Rectal smooth muscle tissue (tissue), 1 donor: ENCODE measurements at regions not wholly inside any gene's neighbourhood (a gene's known extent, or its start where the extent isn't known, plus 50 kb on each side); places are given as distances from the start of the nearest gene placed in this dataset.
"Not testable (repeated sequence)": the region's sequence is repeated elsewhere in the genome, so short reads cannot be mapped to it uniquely, and the experiment has no call there.

ENCODE experiments used
- H3K27ac ChIP-seq: one replicate; pipeline ENCODE4 v1.7.0; 2013; ENCODE audit warnings: low read depth, low read length, inconsistent platforms
- H3K27me3 ChIP-seq: one replicate; pipeline ENCODE4 v1.7.0; 2013; ENCODE audit warnings: low read length; ENCODE audit not compliant: control insufficient read depth, insufficient read depth
- H3K36me3 ChIP-seq: one replicate; pipeline ENCODE4 v1.7.0; 2013; ENCODE audit warnings: low read length; ENCODE audit not compliant: control insufficient read depth, insufficient read depth
- H3K4me1 ChIP-seq: one replicate; pipeline ENCODE4 v1.7.0; 2013; ENCODE audit warnings: low read length; ENCODE audit not compliant: control insufficient read depth, insufficient read depth
- H3K4me3 ChIP-seq: one replicate; pipeline ENCODE4 v1.7.0; 2013; ENCODE audit warnings: low read length
- H3K9ac ChIP-seq: one replicate; pipeline ENCODE4 v1.7.0; 2013; ENCODE audit warnings: low read length

DNA sequence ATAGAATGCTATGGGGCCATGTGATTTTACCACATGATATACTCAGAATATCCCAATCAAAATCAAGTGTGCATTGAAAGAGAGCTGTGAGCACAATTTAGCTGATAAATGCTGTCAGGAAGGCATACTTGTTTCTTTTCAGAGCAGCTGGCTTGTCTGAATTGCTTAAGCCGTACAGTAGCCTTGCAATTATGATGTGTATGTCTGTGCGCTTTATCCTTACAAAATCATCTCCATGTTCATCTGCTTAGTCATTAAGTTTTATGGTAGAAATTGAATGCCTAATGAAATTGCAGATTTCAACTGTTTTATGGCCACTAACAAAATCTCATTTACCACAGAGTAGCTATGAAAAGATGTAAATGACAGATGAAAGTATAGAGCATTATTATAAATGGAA lies 346.0 kb upstream of the DLGAP1 start:
- H3K27ac ChIP-seq, result no peak overlapping the region
- no peak overlapping the region for H3K9ac ChIP-seq
- H3K27me3 ChIP-seq, result no peaks in the 10 kb centered on the region
- no peak overlapping the region for H3K4me3 ChIP-seq
- no peaks in the 10 kb centered on the region for H3K4me1 ChIP-seq
- H3K36me3 ChIP-seq, result no peaks in the 10 kb centered on the region

DNA sequence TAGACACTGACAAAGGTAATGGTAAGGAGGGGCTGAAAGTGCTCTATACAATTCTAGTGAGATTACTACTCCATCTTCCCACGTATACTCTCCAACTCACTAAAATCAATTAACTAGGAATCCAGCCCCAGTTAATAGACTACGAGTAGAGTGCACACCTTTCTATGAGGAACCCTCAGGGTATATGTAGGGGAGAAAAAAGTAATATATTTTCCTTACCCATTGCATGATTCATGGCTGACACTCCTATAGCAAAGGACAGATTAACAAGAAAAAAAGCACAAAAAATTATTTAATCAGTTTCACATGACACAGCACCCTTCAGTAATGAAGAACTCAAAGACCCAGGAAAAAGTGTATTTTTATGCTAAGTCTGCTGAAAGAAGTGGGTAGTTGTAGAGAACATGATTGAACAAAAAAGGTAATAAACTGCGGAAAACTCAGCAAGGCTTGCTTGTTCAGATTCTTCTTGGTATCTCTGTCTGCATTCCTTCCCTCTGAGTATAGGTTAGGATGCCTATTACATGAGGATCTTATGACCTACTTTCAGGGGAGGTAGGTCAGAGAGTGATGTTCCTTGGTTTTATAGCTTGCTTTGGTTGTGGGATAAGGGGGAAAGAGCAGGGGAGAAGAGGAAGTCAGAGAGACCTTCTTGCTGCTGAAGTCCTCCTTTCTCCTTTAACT lies 342.0 kb upstream of the DLGAP1 start:
- Histone ChIP-seq H3K9ac (no peak overlapping the region), H3K27ac (no peak overlapping the region), H3K27me3 (no peaks in the 10 kb centered on the region), H3K4me3 (no peak overlapping the region), H3K4me1 (no peaks in the 10 kb centered on the region), H3K36me3 (no peaks in the 10 kb centered on the region)

DNA sequence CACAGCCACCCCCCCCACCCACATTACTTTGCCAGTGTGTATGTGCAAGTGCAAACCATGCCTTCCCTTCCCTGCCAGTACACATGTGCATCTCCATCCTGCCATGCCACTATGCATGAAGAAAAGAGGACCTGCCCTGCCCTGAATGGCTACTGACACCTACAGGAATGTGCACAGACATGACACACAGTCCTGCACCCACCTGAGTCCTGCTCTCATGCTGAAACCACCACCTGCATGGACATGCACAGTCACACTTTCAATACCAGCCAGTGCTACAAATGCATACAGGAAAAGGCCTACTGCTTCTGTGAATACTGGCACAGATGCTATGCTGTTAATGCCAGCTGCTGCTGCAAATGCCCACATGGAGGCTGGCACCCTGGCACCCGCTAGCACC lies 334.4 kb upstream of the DLGAP1 start:
- Histone ChIP-seq H3K9ac (no peak overlapping the region), H3K4me3 (no peak overlapping the region), H3K4me1 (no peaks in the 10 kb centered on the region), H3K27ac (no peak overlapping the region), H3K36me3 (no peaks in the 10 kb centered on the region), H3K27me3 (no peaks in the 10 kb centered on the region)

DNA sequence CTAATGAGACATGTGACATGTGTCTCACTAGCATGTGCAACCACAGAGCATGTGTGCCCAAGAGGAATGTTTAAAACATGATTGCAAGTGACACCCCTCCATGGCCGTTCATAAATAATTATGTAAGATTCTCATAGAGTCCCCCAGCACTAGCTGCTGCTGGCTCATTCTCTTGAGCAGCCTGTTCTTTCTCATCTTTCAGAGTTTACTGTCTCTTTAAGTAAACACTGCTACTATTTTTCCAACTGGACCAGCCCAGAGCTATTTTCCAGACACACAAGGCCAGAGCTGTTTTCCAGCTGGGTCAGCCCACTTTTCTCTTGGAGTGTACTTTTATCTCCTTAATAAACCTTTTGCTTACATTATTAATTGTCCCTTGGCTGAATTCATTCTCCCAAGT lies 326.8 kb upstream of the DLGAP1 start:
- Histone ChIP-seq H3K4me3 (no peak overlapping the region), H3K9ac (no peak overlapping the region), H3K27ac (peak overlapping the region; percentile 38), H3K4me1 (peaks cover 4% of the 10 kb centered on the region), H3K27me3 (no peaks in the 10 kb centered on the region), H3K36me3 (no peaks in the 10 kb centered on the region)

DNA sequence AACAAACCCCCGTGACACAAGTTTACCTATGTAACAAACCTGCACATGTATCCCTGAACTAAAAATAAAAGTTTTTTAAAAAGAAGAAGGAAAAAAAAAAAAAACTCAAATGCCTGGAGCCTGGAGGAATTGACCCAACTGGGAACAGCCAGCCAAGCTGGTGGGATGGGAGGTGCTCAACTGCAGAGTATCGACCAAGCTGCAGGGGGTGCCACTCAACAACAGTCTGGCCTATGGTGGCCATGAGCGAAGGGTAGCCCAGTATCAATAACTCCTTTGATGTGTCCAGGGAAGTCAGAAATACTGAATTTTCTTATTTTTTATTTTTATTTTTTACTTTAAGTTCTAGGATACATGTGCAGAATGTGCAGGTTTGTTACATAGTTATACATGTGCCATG lies 310.3 kb upstream of the DLGAP1 start:
- Histone ChIP-seq H3K36me3 (no peaks in the 10 kb centered on the region), H3K9ac (no peak overlapping the region), H3K4me1 (no peaks in the 10 kb centered on the region), H3K27me3 (no peaks in the 10 kb centered on the region), H3K27ac (no peak overlapping the region), H3K4me3 (no peak overlapping the region)

DNA sequence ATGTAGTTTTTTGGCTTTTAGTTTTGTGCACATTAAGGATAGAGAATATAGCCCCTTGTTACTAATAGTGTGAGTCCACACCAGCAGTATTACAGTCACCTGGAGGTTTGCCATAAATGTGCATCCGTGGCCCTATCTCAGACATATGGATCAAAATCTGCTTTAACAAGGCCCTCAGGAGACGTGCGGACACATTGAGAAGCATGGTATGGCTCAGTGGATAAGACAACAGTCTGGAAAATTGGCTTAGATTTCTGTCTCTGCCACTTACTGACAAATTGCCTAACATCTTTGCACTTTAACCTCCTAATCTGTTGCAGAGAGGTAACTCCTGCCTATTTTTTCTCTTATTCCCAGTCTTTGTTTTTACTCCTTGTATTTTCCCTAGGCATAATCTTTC lies 307.2 kb upstream of the DLGAP1 start:
- Histone ChIP-seq H3K27ac (no peak overlapping the region), H3K27me3 (no peaks in the 10 kb centered on the region), H3K4me3 (no peak overlapping the region), H3K9ac (no peak overlapping the region), H3K4me1 (no peaks in the 10 kb centered on the region), H3K36me3 (no peaks in the 10 kb centered on the region)

DNA sequence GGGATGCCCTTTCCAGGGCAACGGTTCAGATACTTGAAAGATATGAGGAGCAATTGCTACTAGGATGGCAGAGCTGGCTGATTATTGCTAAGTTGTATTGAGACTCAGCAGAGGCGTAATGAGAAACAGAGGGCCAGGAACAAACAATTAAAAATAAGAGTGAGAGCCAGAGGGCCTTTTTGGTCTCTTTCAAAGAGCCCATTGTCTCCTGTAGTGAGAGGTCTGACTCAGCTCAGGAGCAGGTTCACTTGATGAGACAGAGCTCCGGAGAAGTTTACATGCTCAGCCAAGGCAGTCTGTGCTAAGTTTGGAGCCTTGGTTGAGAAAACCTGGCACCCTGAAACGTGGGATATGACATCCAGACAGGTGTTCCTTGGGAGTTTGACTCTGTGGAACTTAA lies 303.9 kb upstream of the DLGAP1 start:
- no peak overlapping the region for H3K9ac ChIP-seq
- H3K36me3 ChIP-seq, result no peaks in the 10 kb centered on the region
- no peak overlapping the region for H3K27ac ChIP-seq
- no peak overlapping the region for H3K4me3 ChIP-seq
- H3K27me3 ChIP-seq, result no peaks in the 10 kb centered on the region
- no peaks in the 10 kb centered on the region for H3K4me1 ChIP-seq

DNA sequence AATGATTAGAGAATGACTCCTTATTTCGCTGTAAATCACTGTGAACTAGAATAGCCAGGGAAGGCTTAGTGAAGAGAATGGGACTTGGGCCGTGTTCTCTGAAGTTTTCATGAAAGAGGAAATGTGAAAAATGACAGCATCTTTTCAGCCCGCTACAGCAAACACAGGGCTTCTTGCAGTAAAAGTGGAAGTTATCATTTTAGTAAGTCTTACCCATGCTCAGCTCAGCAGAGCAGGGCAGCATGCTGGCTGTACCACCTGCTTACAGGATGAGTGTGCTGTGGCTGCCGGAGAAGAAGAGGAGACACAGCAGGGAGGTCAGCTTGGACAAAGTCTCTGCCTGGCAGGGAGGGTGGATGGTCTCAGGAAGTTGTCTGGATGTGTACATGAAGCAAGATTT lies 300.7 kb upstream of the DLGAP1 start:
- Histone ChIP-seq H3K4me1 (no peaks in the 10 kb centered on the region), H3K4me3 (no peak overlapping the region), H3K9ac (no peak overlapping the region), H3K36me3 (no peaks in the 10 kb centered on the region), H3K27ac (no peak overlapping the region), H3K27me3 (no peaks in the 10 kb centered on the region)

DNA sequence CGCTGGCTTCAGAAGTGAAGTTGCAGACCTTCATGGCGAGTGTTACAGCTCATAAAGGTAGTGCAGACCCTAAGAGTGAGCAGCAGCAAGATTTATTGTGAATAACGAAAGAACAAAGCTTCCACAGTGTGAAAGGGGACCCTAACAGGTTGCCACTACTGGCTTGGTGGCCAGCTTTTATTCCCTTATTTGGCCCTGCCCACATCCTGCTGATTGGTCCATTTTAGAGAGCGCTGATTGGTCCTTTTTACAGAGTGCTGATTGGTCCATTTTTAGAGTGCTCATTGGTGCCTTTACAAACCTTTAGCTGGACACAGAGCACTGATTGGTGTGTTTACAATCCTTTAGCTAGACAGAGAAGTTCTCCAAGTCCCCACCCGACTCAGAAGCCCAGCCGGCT lies 298.0 kb upstream of the DLGAP1 start:
- H3K9ac ChIP-seq, H3K36me3 ChIP-seq, H3K4me3 ChIP-seq, H3K27me3 ChIP-seq, H3K27ac ChIP-seq, H3K4me1 ChIP-seq: not testable (repeated sequence)

DNA sequence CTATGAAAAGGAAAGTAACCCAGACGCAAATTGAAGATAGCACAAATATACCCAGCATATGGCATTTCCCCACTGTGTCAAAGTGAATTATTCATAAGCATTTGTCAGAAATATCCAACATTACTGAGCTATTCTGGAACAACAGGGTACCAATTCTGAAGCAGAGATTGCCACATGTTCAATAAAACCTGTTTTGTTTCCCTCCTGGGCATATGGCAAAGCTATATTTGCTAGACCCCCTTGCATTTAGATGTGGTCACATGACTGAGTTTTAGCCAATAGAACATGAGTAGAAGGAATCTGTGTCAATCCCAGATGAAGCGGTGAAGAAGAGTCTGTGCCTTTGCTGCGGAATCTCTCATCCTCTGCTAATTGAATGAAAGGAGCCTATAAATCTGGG lies 296.4 kb upstream of the DLGAP1 start:
- Histone ChIP-seq H3K27me3 (no peaks in the 10 kb centered on the region), H3K9ac (no peak overlapping the region), H3K36me3 (no peaks in the 10 kb centered on the region), H3K27ac (no peak overlapping the region), H3K4me1 (no peaks in the 10 kb centered on the region), H3K4me3 (no peak overlapping the region)

DNA sequence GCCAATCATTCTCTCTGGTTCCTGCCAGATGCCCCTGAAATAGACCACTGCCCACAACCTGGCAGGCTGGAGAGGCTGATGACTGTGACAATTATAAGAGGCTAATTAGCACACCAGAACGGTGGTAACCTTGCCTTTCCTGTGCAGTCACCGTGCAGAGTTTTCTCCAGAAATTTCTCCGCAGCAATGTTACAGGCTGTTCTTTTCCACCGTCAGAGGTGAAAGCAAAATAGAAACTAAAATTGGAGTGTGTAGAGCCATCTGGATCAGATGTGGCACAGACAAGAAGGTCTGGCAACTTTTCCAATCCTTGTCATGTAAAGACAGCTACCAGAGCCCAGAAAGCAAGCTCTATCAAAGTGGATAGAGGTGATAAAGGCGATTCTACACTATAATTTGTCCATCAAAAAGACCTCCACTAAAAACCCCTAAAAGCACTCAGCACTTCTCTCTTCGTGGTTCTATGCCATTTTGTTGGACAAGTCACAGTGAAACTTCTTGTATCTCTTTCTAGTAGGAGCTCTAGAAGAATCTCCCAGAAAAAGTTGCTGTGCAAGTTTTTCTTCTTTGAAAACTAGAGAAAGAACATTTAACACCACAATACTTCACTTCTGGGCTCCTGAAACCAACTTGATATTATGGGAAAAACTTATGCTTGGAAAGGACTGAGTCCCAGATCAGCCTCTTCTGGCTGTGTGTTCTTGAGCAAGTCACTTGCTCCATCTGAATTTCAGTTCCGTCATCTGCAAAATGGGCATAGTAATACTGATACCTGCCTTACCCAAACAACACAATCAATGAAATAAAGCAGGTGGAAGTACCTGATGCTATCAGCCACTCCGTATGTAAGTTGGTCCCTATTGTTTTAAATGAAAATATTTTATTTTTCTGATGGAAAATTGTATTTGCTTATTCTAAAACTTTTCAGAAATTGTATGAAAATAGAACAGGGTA lies 295.6 kb upstream of the DLGAP1 start:
- no peak overlapping the region for H3K4me3 ChIP-seq
- H3K36me3 ChIP-seq, result no peaks in the 10 kb centered on the region
- H3K27ac ChIP-seq, result no peak overlapping the region
- H3K9ac ChIP-seq, result no peak overlapping the region
- no peaks in the 10 kb centered on the region for H3K4me1 ChIP-seq
- H3K27me3 ChIP-seq, result no peaks in the 10 kb centered on the region

DNA sequence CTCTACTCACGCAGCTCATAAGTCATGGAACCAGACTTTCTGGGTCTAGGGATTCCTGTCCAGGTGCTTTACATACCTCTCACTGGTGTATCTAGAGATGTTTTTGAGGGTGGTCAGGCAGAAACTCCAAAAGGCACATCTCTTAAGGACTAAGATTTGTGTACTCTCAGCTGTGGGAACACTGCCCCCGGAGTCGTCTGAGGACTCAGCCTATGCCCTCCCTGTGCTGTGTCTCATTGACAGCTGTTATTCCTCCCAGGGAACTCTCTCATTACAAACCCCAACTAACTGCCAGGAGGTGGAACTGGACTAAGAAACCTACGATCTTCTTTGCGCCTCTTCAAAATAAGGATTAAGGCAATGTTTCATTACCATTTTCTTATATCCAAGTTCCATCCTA lies 293.9 kb upstream of the DLGAP1 start:
- Histone ChIP-seq H3K27me3 (no peaks in the 10 kb centered on the region), H3K36me3 (no peaks in the 10 kb centered on the region), H3K4me1 (no peaks in the 10 kb centered on the region), H3K27ac (no peak overlapping the region), H3K4me3 (no peak overlapping the region), H3K9ac (no peak overlapping the region)

DNA sequence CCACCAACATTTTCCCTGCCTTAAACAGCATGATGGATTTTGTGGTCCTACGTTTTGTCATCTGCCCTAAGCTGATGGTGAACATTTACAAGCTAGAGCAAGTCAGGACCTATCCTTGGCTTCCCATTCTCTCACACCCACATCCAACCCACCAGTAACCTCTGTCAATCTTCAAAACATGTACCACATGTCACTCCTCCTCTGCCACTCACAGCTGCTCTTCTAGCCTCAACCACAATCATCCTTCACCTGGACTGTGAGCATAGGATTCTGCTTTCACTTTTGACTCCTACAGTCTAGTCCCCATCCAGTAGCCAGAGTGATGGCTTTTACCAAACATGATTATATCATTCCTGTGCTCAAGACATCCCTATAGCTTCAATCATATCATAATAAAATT lies 279.8 kb upstream of the DLGAP1 start:
- no peak overlapping the region for H3K4me3 ChIP-seq
- no peak overlapping the region for H3K27ac ChIP-seq
- H3K36me3 ChIP-seq, result no peaks in the 10 kb centered on the region
- no peaks in the 10 kb centered on the region for H3K27me3 ChIP-seq
- no peak overlapping the region for H3K9ac ChIP-seq
- H3K4me1 ChIP-seq, result no peaks in the 10 kb centered on the region
